CMK (cell line): ENCODE measurements at regions not wholly inside any gene's neighbourhood (a gene's known extent, or its start where the extent isn't known, plus 50 kb on each side); places are given as distances from the start of the nearest gene placed in this dataset.

ENCODE experiments used
- DNase-seq: peaks from one replicate; pipeline ENCODE4 v3.0.0-alpha.2; 2010; ENCODE audit warnings: low read depth

GRCh38 chr13:81671064-81671463, 1330.1 kb upstream of the SPRY2 start:
- no peak for DNase-seq

- no peak for DNase-seq
Measured at GRCh38 chr13:81670048-81670447, 1329.1 kb upstream of the SPRY2 start.

GRCh38 chr13:81664872-81665271, 1323.9 kb upstream of the SPRY2 start:
- no peak for DNase-seq

- no peak for DNase-seq
Measured at GRCh38 chr13:81659984-81660383, 1319.1 kb upstream of the SPRY2 start.

GRCh38 chr13:81658598-81659370, 1317.9 kb upstream of the SPRY2 start:
- DNase-seq: no peak

GRCh38 chr13:81639984-81640582, 1299.2 kb upstream of the SPRY2 start:
- no peak for DNase-seq

GRCh38 chr13:81637457-81637856, 1296.5 kb upstream of the SPRY2 start:
- no peak for DNase-seq

GRCh38 chr13:81636120-81636519, 1295.2 kb upstream of the SPRY2 start:
- no peak for DNase-seq

GRCh38 chr13:81615031-81615430, 1274.1 kb upstream of the SPRY2 start:
- no peak for DNase-seq

GRCh38 chr13:81610644-81611043, 1269.7 kb upstream of the SPRY2 start:
- DNase-seq: no peak

- DNase-seq: no peak
Measured at GRCh38 chr13:81609335-81609734, 1268.4 kb upstream of the SPRY2 start.

GRCh38 chr13:81606074-81606473, 1265.1 kb upstream of the SPRY2 start:
- DNase-seq: no peak

- DNase-seq: no peak
Measured at GRCh38 chr13:81602241-81602640, 1261.3 kb upstream of the SPRY2 start.

- no peak for DNase-seq
Measured at GRCh38 chr13:81597101-81597500, 1256.2 kb upstream of the SPRY2 start.

- DNase-seq: no peak
Measured at GRCh38 chr13:81596224-81596753, 1255.4 kb upstream of the SPRY2 start.

- DNase-seq: no peak
Measured at GRCh38 chr13:81591528-81592220, 1250.7 kb upstream of the SPRY2 start.

GRCh38 chr13:81582381-81582780, 1241.5 kb upstream of the SPRY2 start:
- no peak for DNase-seq

- no peak for DNase-seq
Measured at GRCh38 chr13:81577601-81578195, 1236.8 kb upstream of the SPRY2 start.

GRCh38 chr13:81568824-81569223, 1227.9 kb upstream of the SPRY2 start:
- no peak for DNase-seq

- no peak for DNase-seq
Measured at GRCh38 chr13:81565849-81566248, 1224.9 kb upstream of the SPRY2 start.

GRCh38 chr13:81563091-81563490, 1222.2 kb upstream of the SPRY2 start:
- no peak for DNase-seq

GRCh38 chr13:81562598-81562997, 1221.7 kb upstream of the SPRY2 start:
- DNase-seq: no peak

GRCh38 chr13:81551036-81551435, 1210.1 kb upstream of the SPRY2 start:
- DNase-seq: no peak
